AG04450 (cell line): ENCODE measurements at regions not wholly inside any gene's neighbourhood (a gene's known extent, or its start where the extent isn't known, plus 50 kb on each side); places are given as distances from the start of the nearest gene placed in this dataset.
A peak's percentile ranks its signal among the peaks of the same experiment; 100 is the strongest.

ENCODE experiments used
- CTCF ChIA-PET: fragments of 300-600, 350-600 bp; formaldehyde crosslinking; extraction: SDS; loops from one replicate; lab custom pipeline; 2022; ENCODE audit warnings: antibody characterized with exemption, inconsistent platforms; lab: Charles Lee
- POLR2A ChIA-PET: fragments of 350-600 bp; formaldehyde crosslinking; extraction: SDS; loops from one replicate; lab custom pipeline; 2021; ENCODE audit warnings: antibody characterized with exemption, inconsistent platforms; lab: Yijun Ruan, JAX
- DNase-seq: peaks from one replicate; pipeline ENCODE4 v3.0.0-alpha.2; 2011; ENCODE audit warnings: low read depth, low spot score
- H3K27ac ChIP-seq: one replicate; pipeline ENCODE4 v1.5.1; 2012; ENCODE audit warnings: low read depth, low read length, control low read depth
- H3K27me3 ChIP-seq: one replicate; pipeline ENCODE4 v1.6.0; 2012; ENCODE audit warnings: low read length; ENCODE audit not compliant: control insufficient read depth, insufficient read depth
- H3K4me3 ChIP-seq: 2 replicates; pipeline ENCODE4 v1.5.1; 2011; ENCODE audit warnings: mild to moderate bottlenecking, low read depth, low read length, control low read depth
- H3K9me3 ChIP-seq: 2 replicates; pipeline ENCODE4 v1.5.1; 2012; ENCODE audit warnings: low read length; ENCODE audit not compliant: control insufficient read depth, insufficient read depth
- TF ChIP-seq, protein P1 (sequence below): IDR thresholded peaks from 2 replicates; pipeline ENCODE4 v1.5.1; 2011; ENCODE audit warnings: low read depth, low read length, control low read depth, inconsistent platforms

DNA sequence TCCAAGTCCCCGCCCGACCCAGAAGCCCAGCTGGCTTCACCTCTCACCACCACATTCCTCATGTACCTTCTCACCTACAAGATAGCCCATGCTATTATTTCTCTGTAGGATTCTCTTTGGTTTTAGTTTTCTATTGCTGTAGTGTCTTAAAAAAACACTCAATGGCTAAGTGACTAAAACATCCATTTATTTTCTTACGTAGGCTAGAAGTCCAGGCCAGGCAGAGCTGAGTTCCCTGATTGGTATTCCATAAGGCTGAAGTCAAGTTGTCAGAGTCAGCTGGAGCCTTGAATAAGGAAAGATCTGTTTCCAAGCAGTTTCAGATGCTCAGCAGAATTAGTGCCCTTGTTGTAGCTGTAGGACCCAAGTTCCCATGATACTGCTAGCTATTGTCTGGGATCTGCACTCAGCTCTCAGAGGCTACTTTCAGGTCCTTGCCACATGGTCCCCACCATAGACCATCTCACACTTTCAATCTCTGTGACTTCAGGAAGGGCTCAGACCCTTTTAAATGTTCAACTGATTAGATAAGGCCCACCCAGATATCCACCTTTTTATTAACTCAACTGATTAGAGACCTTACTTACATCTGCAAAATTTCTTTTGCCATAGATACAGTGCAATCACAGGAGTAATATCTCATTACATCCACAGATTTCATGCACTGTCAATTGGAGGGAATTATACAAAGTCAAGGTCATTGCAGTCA, 371.0 kb downstream of the TGFB2 start:
- TF ChIP-seq, protein P1, sequence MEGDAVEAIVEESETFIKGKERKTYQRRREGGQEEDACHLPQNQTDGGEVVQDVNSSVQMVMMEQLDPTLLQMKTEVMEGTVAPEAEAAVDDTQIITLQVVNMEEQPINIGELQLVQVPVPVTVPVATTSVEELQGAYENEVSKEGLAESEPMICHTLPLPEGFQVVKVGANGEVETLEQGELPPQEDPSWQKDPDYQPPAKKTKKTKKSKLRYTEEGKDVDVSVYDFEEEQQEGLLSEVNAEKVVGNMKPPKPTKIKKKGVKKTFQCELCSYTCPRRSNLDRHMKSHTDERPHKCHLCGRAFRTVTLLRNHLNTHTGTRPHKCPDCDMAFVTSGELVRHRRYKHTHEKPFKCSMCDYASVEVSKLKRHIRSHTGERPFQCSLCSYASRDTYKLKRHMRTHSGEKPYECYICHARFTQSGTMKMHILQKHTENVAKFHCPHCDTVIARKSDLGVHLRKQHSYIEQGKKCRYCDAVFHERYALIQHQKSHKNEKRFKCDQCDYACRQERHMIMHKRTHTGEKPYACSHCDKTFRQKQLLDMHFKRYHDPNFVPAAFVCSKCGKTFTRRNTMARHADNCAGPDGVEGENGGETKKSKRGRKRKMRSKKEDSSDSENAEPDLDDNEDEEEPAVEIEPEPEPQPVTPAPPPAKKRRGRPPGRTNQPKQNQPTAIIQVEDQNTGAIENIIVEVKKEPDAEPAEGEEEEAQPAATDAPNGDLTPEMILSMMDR, result no peak
- Histone ChIP-seq H3K4me3 (no peak overlapping the region), H3K27me3 (no peaks in the 10 kb centered on the region), H3K9me3 (no peaks in the 10 kb centered on the region), H3K27ac (no peak overlapping the region)
- ChIA-PET POLR2A (no interaction called here), CTCF (no interaction called here)
- no peak for DNase-seq

DNA sequence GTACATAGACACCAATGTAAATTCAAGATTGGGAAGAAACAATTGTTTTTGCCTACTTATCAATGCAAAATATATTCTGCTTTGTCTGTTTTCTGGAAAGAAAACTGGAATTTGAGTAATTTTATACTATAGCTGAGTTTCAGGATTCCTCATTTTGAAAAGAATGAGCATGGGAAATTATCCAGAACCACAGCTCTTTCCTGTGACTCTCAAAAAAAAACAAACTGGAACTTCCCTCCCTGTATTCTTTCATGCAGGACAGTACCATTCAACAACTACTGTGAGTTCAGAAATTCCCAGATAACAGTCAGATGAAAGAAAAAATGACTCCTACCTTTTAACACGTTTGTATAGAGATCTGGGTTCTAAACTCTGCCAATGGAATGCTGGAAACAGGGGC, 372.4 kb downstream of the TGFB2 start:
- ChIA-PET CTCF (interaction anchor here (0.9 to 1.1 kb wide), 2 partner anchors 351 to 850 kb away, joined by 3 read pairs; no protein-coding TSS in a partner anchor), POLR2A (interaction anchor here (0.7 kb wide), 1 partner anchor 371 kb away, joined by 3 read pairs; no protein-coding TSS in a partner anchor)
- H3K9me3 ChIP-seq, result no peaks in the 10 kb centered on the region
- no peak overlapping the region for H3K4me3 ChIP-seq
- H3K27ac ChIP-seq, result peak overlapping the region; percentile 23
- TF ChIP-seq, protein P1, result no peak
- no peaks in the 10 kb centered on the region for H3K27me3 ChIP-seq
- DNase-seq, result no peak

DNA sequence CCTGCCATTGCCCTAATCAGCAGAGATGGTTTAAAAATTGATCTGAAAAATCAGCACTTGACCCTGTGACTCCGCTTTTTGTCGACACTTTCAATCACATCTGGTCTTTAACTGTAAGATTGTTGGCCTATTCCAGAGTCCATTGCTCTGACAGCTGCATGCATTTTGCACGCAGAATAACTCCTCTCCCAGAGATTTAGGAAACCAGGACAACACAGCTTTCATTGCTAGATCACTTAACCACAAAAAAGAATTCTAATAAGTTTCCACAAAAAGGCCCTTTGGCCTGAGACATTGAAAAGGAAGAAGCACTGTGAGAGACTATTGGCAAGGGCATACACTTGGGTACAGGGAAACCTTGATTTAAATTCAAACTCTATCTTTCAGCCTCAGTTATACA, 373.1 kb downstream of the TGFB2 start:
- Histone ChIP-seq H3K27me3 (no peaks in the 10 kb centered on the region), H3K27ac (no peak overlapping the region), H3K9me3 (no peaks in the 10 kb centered on the region), H3K4me3 (no peak overlapping the region)
- POLR2A ChIA-PET, result no interaction called here
- TF ChIP-seq, protein P1, result no peak
- no peak for DNase-seq
- CTCF ChIA-PET, result interaction anchor here (0.9 kb wide), 1 partner anchor 350 kb away, joined by 3 read pairs; no protein-coding TSS in a partner anchor

DNA sequence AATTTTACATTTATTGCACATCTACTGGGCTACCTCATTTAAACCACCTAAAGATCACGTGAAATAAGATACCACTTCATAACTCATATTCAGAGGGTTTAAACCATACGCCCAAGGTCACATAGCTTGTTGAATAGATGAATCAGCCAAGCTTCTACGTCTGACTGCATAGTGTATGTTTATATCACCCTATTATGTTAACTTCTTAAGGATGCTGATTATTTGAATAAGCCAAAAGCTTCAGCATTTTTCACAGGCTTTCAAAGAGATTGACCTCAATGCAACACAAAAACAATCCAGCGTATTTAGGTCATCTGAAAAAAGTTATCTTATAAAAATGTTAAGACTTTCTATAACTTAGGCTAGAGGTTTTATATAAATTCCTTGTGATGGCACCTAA, 373.8 kb downstream of the TGFB2 start:
- Histone ChIP-seq H3K27ac (peak overlapping the region; percentile 78), H3K4me3 (no peak overlapping the region), H3K27me3 (no peaks in the 10 kb centered on the region), H3K9me3 (no peaks in the 10 kb centered on the region)
- peak; percentile 86 for DNase-seq
- TF ChIP-seq, protein P1, result no peak
- ChIA-PET CTCF (interaction anchor here (0.7 kb wide), 1 partner anchor 348 kb away, joined by 3 read pairs; no protein-coding TSS in a partner anchor), POLR2A (interaction anchor here (1.0 to 1.3 kb wide), 2 partner anchors 16 to 342 kb away, joined by 3 to 4 read pairs; no protein-coding TSS in a partner anchor)

DNA sequence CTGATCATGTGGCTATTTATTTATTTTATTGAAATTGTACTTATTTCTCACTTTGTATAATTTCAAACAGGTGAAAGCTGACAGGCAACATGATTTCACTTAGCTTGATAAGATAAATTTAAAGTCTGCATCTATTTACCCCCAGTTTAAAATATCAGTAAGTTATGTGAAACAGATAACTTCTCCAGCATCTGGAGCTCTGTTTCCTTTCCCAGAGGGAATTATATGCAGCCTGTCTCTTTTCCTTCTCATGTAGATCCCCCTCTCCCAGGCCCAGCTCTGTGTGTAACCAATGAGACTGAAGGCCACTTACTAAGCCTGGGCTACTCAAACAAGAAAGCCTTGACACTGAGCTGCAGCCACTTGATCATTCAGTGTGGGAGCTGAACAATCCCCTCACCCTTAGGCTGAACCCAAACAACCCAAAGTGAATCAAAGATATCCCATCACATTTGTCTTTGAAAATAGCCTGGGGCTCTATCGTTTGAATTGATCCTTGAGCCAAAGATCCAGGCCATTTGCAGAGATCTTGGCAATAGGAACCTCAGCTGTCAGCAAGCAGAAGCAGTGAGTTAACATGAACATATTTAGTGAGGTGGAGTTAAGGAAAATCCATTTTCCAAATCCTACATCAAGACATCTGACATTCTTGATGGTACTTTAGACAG, 383.9 kb downstream of the TGFB2 start:
- Histone ChIP-seq H3K4me3 (no peak overlapping the region), H3K27me3 (no peaks in the 10 kb centered on the region), H3K9me3 (no peaks in the 10 kb centered on the region), H3K27ac (no peak overlapping the region)
- TF ChIP-seq, protein P1, result no peak
- ChIA-PET CTCF (no interaction called here), POLR2A (no interaction called here)
- no peak for DNase-seq
